ENCODE measurements at regions not wholly inside any gene's neighbourhood (a gene's known extent, or its start where the extent isn't known, plus 50 kb on each side); places are given as distances from the start of the nearest gene placed in this dataset.

GRCh38 chr10:76733441-76733936 is 904.1 kb downstream of the KCNMA1 start:
- Histone ChIP-seq H3K36me3 (no peaks in the 10 kb centered on the region), H3K4me3 (no peak overlapping the region), H3K27me3 (no peaks in the 10 kb centered on the region), H3K4me1 (peaks cover 0 to 1% of the 10 kb centered on the region in 2 donors), H3K27ac (no peak overlapping the region), H3K9me3 (no peaks in the 10 kb centered on the region)
- intact Hi-C loops (cut with DNase I): no loop called here
- TF ChIP-seq CTCF (IDR thresholded peaks at IDR 0.05): no peak
- no peak for DNase-seq (ENCODE audit: low spot score in 2 of 2)

- no peak overlapping the region for H3K27ac ChIP-seq
- no peak overlapping the region for H3K4me3 ChIP-seq
- no peak for TF ChIP-seq CTCF (IDR thresholded peaks at IDR 0.05)
- no peaks in the 10 kb centered on the region for H3K4me1 ChIP-seq
- DNase-seq (ENCODE audit: low spot score in 2 of 2): no peak
- no peaks in the 10 kb centered on the region for H3K27me3 ChIP-seq
- no peaks in the 10 kb centered on the region for H3K9me3 ChIP-seq
- intact Hi-C loops (cut with DNase I): no loop called here
- H3K36me3 ChIP-seq: no peaks in the 10 kb centered on the region
Observed at GRCh38 chr10:76732306-76732705, 905.3 kb downstream of the KCNMA1 start.

GRCh38 chr10:76729841-76730487 is 907.6 kb downstream of the KCNMA1 start:
- intact Hi-C loops (cut with DNase I): no loop called here
- Histone ChIP-seq H3K27ac (no peak overlapping the region), H3K4me3 (no peak overlapping the region), H3K36me3 (no peaks in the 10 kb centered on the region), H3K4me1 (no peaks in the 10 kb centered on the region), H3K9me3 (no peaks in the 10 kb centered on the region), H3K27me3 (no peaks in the 10 kb centered on the region)
- no peak for TF ChIP-seq CTCF (IDR thresholded peaks at IDR 0.05)
- no peak for DNase-seq (ENCODE audit: low spot score in 2 of 2)

- H3K27ac ChIP-seq: no peak overlapping the region
- H3K27me3 ChIP-seq: no peaks in the 10 kb centered on the region
- H3K4me1 ChIP-seq: no peaks in the 10 kb centered on the region
- no peak overlapping the region for H3K4me3 ChIP-seq
- no peaks in the 10 kb centered on the region for H3K36me3 ChIP-seq
- H3K9me3 ChIP-seq: no peaks in the 10 kb centered on the region
- intact Hi-C loops (cut with DNase I): no loop called here
- DNase-seq (ENCODE audit: low spot score in 2 of 2): no peak
- TF ChIP-seq CTCF (IDR thresholded peaks at IDR 0.05): no peak
Observed at GRCh38 chr10:76729346-76729745, 908.3 kb downstream of the KCNMA1 start.

- Histone ChIP-seq H3K9me3 (no peaks in the 10 kb centered on the region), H3K4me1 (no peaks in the 10 kb centered on the region), H3K27me3 (no peaks in the 10 kb centered on the region), H3K27ac (no peak overlapping the region), H3K4me3 (no peak overlapping the region), H3K36me3 (no peaks in the 10 kb centered on the region)
- no peak for TF ChIP-seq CTCF (IDR thresholded peaks at IDR 0.05)
- intact Hi-C loops (cut with DNase I): no loop called here
- no peak for DNase-seq (ENCODE audit: low spot score in 2 of 2)
Observed at GRCh38 chr10:76727038-76727437, 910.6 kb downstream of the KCNMA1 start.

- H3K36me3 ChIP-seq: no peaks in the 10 kb centered on the region
- no peak overlapping the region for H3K27ac ChIP-seq
- intact Hi-C loops (cut with DNase I): no loop called here
- no peaks in the 10 kb centered on the region for H3K27me3 ChIP-seq
- H3K4me3 ChIP-seq: no peak overlapping the region
- H3K9me3 ChIP-seq: no peaks in the 10 kb centered on the region
- H3K4me1 ChIP-seq: no peaks in the 10 kb centered on the region
- DNase-seq (ENCODE audit: low spot score in 2 of 2): no peak
- TF ChIP-seq CTCF (IDR thresholded peaks at IDR 0.05): no peak
Observed at GRCh38 chr10:76723844-76724243, 913.8 kb downstream of the KCNMA1 start.
